ENCODE measurements at regions not wholly inside any gene's neighbourhood (a gene's known extent, or its start where the extent isn't known, plus 50 kb on each side); places are given as distances from the start of the nearest gene placed in this dataset.

GRCh38 chr2:196565106-196565765 is 74.3 kb upstream of the CCDC150 start:
- no peak for TF ChIP-seq CTCF (IDR thresholded peaks at IDR 0.05; ENCODE audit: low read depth, low read length)
- no peak for TF ChIP-seq EZH2phosphoT487 (IDR thresholded peaks at IDR 0.05; ENCODE audit: low read depth)

Measured in OCI-LY3 (cell line).